Large intestine (tissue), 3 donors: ENCODE measurements at regions not wholly inside any gene's neighbourhood (a gene's known extent, or its start where the extent isn't known, plus 50 kb on each side); places are given as distances from the start of the nearest gene placed in this dataset.

Experiments
- DNase-seq, 2 donors: peaks; one replicate each; pipeline versions ENCODE4 v3.0.0 to v3.0.0-alpha.2; 2013
- H3K27ac ChIP-seq: one replicate; pipeline ENCODE4 v1.5.1; 2013; ENCODE audit warnings: low read length
- H3K27me3 ChIP-seq: 2 replicates; pipeline ENCODE4 v1.6.1; 2013; ENCODE audit warnings: low read length; ENCODE audit not compliant: control insufficient read depth, insufficient read depth
- H3K36me3 ChIP-seq: 2 replicates; pipeline ENCODE4 v1.6.1; 2013; ENCODE audit warnings: low read length; ENCODE audit not compliant: control insufficient read depth, insufficient read depth
- H3K4me1 ChIP-seq: one replicate; pipeline ENCODE4 v1.6.1; 2013; ENCODE audit warnings: low read length; ENCODE audit not compliant: control insufficient read depth, insufficient read depth
- H3K4me3 ChIP-seq: one replicate; pipeline ENCODE4 v1.5.1; 2013; ENCODE audit warnings: low read length
- H3K9me3 ChIP-seq: one replicate; pipeline ENCODE4 v1.6.1; 2013; ENCODE audit warnings: mild to moderate bottlenecking, low read depth, low read length, moderate library complexity; ENCODE audit not compliant: control insufficient read depth
- WGBS: methylation state at CpG from one replicate; pipeline ENCODE4 v1.1.5; 2013; ENCODE audit warnings: low lambda C conversion rate; ENCODE audit not compliant: insufficient coverage; 5-methylcytosine and 5-hydroxymethylcytosine counted together

DNA sequence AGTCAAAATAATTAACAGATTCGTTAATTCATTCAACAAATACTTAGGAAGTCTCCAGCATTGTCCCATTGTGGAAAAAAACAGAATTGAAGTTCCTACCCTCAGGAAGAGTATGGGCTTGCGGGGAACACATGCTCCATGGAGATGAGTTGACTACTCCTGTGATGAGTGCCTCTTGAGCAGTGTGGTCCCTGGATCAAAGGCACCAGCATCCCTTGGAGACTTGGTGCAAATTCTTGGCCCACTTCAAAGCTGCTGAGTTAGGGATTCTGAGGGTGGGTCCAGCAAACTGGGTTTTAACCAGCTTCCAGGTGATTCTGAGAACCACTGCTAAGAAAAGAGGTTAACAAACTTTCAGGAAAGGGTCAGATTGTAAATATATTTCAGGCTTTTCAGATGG, 361.6 kb downstream of the MYCN start:
- no peak overlapping the region for H3K4me3 ChIP-seq
- H3K9me3 ChIP-seq: no peaks in the 10 kb centered on the region
- WGBS: no CpG with 5 or more reads among the region's 2 CpGs
- no peak overlapping the region for H3K27ac ChIP-seq
- DNase-seq: no peak
- H3K36me3 ChIP-seq: no peaks in the 10 kb centered on the region
- H3K4me1 ChIP-seq: peaks cover 9% of the 10 kb centered on the region
- no peaks in the 10 kb centered on the region for H3K27me3 ChIP-seq

DNA sequence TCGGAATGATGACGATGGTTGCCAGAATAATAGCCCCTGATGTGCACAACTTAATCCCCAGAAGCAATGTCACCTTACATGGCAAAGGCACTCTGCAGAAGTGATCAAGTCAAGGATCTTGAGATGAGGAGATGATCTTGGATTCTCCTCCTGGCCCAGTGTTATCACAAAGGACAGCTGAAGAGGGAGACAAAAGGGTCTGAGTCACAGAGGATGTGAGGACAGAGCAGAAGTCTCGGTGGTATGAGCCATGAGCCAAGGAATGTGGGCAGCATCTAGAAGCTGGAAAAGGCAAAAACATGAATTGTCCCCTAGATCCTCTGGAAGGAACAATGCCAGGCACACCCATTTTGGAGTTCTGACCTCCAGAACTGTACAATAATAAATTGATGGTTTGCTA, 358.5 kb downstream of the MYCN start:
- Histone ChIP-seq H3K9me3 (no peaks in the 10 kb centered on the region), H3K36me3 (no peaks in the 10 kb centered on the region), H3K4me1 (peaks cover 4% of the 10 kb centered on the region), H3K27me3 (no peaks in the 10 kb centered on the region), H3K27ac (no peak overlapping the region), H3K4me3 (no peak overlapping the region)
- DNase-seq: no peak
- no CpG with 5 or more reads among the region's 3 CpGs for WGBS

DNA sequence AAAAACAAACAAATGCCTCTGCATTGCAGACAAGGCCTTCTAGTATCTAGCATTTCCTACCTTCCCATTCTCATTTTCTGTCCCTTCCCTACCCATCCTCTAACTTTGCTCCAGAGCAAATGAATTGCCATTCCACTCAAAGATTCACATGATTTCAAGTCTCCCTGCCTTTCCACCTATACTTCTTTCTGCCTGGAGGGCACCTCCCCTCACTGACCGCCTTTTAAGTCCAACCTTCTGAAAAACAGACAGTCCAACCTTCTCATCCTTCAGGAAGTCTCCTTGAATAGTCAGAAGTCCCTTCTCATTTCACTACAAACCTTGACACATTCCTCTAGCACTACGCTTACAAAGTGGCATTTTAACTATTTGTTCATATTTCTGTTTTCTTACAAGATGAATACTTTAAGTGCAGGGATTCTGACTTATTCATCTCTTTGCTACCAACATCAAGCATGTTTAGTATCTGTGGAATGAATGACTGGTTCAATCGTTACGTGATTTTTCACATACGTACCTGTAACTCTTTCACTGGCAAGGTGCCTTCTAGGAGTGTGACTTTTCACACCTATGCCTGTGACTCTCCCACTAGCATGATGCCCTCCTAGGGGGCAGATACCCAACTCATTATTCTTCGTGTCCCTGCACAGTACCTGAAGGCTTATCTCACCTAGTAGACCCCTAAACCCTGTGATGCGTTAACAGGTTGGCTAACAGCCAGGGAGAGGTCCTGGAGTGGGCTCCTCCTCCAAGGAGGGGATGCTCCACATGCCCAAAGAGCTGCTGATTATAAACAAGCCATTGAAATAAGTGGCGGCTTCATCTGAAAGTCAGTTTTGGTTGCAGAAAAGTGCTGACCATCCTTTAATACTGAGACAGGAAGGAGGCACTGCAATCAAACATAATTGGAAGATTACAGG, 356.2 kb downstream of the MYCN start:
- Histone ChIP-seq H3K27me3 (no peaks in the 10 kb centered on the region), H3K4me1 (peaks cover 4% of the 10 kb centered on the region), H3K9me3 (no peaks in the 10 kb centered on the region), H3K4me3 (no peak overlapping the region), H3K27ac (peak overlapping the region; percentile 34), H3K36me3 (no peaks in the 10 kb centered on the region)
- peak in 1 of 2 donors; percentile 21 for DNase-seq
- WGBS: 100% methylated on average over 1 of the region's 8 CpGs

DNA sequence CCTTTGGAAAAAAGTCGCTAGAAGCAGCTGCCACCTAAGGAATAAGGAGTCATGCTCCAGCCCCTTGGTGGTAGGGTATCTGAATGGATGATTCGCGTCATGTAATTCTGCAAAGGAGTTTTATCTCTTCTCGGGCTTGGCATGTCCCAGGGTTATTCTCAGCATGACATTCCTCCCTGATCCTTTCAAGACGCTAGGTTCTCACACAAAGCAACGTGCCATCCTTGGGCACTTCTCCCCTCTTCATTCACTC, 355.6 kb downstream of the MYCN start:
- Histone ChIP-seq H3K27me3 (no peaks in the 10 kb centered on the region), H3K4me1 (peaks cover 4% of the 10 kb centered on the region), H3K27ac (peak overlapping the region; percentile 34), H3K4me3 (no peak overlapping the region), H3K36me3 (no peaks in the 10 kb centered on the region), H3K9me3 (no peaks in the 10 kb centered on the region)
- 60% methylated on average over 2 of the region's 6 CpGs for WGBS
- DNase-seq: no peak

DNA sequence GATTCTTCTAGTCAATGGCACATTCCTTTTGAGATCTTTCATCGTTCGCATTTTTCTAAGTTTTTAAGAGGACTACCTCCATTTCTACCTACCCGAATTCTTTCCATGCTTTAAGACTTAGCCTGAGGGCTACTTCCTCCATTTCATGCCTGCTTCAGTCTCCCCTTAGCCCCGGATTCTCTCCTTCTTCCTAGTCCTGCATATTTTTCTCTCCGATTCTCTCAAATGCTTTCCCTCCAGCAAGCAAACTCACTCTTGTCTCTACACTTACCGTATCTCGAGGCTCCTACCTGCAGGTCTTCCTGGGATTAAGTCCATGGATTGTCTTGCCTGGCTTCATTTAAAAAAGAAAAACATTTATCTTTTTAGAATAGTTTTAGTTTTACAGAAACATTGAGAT, 354.4 kb downstream of the MYCN start:
- Histone ChIP-seq H3K36me3 (no peaks in the 10 kb centered on the region), H3K4me1 (peaks cover 4% of the 10 kb centered on the region), H3K27ac (no peak overlapping the region), H3K9me3 (no peaks in the 10 kb centered on the region), H3K27me3 (no peaks in the 10 kb centered on the region), H3K4me3 (no peak overlapping the region)
- no peak for DNase-seq
- 94% methylated on average over 4 of the region's 7 CpGs for WGBS

DNA sequence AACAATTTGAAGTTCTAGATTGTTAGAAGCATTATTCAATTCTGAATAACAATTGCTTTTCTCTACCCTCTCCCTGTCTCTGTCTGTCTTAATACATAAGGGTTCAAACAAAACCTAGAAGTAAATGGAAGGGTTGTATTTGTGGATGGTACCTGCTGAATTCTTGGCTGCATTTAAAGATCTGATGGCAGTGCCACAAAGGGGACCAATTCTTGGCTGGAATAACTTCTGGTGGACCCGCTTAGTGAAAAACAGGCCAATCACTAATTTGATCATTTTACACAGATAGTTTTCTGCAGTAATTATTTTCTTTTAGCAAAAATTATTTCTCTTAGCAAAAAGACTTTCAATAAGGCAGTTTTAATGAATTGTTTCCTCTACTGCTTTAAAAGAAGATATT, 353.5 kb downstream of the MYCN start:
- WGBS: 100% methylated on average over 1 of the region's 1 CpG
- no peak overlapping the region for H3K27ac ChIP-seq
- no peaks in the 10 kb centered on the region for H3K27me3 ChIP-seq
- DNase-seq: no peak
- H3K4me3 ChIP-seq: no peak overlapping the region
- H3K4me1 ChIP-seq: peaks cover 4% of the 10 kb centered on the region
- no peaks in the 10 kb centered on the region for H3K9me3 ChIP-seq
- H3K36me3 ChIP-seq: no peaks in the 10 kb centered on the region

DNA sequence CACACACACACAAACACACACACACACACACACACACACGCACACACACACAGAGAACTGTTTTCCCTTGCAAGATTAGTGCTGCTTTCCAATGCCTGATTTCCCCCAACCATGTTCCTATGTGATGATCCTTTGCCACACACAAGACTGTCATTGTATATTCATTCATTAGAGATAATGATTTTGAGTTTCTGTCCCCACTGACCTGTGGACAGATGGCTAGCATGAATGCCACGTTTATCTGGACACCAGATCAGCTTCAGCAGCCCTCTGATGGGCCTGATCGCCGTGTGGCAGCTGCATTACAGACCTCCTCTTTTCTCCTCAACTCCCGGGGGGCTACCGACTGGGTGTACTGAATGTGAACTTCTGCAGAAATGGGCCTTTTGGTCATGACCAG, 353.0 kb downstream of the MYCN start:
- H3K4me1 ChIP-seq: peaks cover 4% of the 10 kb centered on the region
- no peak overlapping the region for H3K27ac ChIP-seq
- no peak overlapping the region for H3K4me3 ChIP-seq
- no CpG with 5 or more reads among the region's 6 CpGs for WGBS
- peak in 1 of 2 donors; percentile 14 for DNase-seq
- no peaks in the 10 kb centered on the region for H3K9me3 ChIP-seq
- no peaks in the 10 kb centered on the region for H3K27me3 ChIP-seq
- no peaks in the 10 kb centered on the region for H3K36me3 ChIP-seq

DNA sequence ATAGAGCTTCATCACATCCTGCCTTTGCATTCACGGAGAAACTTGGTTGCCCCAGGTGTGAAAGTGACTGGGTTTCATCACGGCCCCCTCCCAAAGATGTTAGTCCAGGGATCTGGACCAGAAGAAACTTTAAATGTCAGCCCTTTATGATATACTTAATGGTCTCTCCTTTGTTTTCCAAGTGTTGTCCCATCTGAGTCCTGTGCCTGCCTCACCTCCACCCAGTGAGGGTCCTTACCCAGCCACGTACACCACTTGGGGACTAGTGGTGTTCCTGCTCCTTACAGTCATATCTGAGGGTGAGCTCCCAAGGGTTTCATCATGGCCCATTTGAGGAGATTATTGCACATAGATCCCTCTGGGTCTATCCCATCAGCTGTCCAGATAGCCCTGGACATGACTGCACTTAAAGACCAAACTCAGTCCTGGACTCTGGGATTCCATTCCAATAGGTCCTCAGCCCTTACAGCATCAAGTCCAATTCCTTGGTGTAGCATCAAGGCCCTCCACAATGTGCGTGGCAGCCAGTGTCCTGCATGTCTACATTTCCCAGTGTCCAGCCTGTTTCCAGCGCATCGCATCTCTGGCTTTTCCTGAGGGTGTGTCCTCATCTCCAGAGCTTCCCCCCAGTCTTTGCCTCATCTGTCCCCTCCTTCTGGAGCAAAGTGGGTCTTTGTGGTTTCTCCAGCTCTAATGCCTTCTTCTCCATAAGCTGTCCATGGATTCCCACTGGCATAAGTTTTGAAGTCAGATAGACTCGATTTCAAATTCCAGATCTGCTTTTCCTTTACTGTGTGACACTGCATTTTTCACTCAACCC, 351.6 kb downstream of the MYCN start:
- no peak for DNase-seq
- H3K27me3 ChIP-seq: no peaks in the 10 kb centered on the region
- no peaks in the 10 kb centered on the region for H3K9me3 ChIP-seq
- H3K4me1 ChIP-seq: peaks cover 4% of the 10 kb centered on the region
- no peak overlapping the region for H3K27ac ChIP-seq
- WGBS: 100% methylated on average over 1 of the region's 7 CpGs
- H3K36me3 ChIP-seq: no peaks in the 10 kb centered on the region
- no peak overlapping the region for H3K4me3 ChIP-seq

DNA sequence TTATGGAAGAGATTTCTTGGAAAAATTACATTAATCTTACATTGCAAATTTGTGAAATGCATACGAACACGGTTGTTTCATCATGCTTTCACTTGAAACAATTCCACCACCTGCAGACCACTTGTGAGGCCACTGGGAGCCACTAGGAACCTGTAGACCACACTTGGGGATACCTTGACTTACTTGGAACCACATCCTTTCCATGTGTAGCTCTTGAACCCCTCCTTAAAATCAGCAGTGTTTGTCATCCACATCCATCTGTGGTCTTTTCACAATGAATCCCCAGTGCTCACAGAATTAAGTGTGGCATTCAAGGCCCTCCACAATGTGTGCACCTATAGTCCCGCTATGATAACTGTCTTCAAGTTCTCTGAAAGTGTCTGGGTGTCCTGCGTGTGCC, 350.9 kb downstream of the MYCN start:
- DNase-seq: no peak
- H3K9me3 ChIP-seq: no peaks in the 10 kb centered on the region
- WGBS: no CpG with 5 or more reads among the region's 4 CpGs
- H3K27me3 ChIP-seq: no peaks in the 10 kb centered on the region
- H3K36me3 ChIP-seq: no peaks in the 10 kb centered on the region
- peaks cover 4% of the 10 kb centered on the region for H3K4me1 ChIP-seq
- H3K27ac ChIP-seq: no peak overlapping the region
- no peak overlapping the region for H3K4me3 ChIP-seq

DNA sequence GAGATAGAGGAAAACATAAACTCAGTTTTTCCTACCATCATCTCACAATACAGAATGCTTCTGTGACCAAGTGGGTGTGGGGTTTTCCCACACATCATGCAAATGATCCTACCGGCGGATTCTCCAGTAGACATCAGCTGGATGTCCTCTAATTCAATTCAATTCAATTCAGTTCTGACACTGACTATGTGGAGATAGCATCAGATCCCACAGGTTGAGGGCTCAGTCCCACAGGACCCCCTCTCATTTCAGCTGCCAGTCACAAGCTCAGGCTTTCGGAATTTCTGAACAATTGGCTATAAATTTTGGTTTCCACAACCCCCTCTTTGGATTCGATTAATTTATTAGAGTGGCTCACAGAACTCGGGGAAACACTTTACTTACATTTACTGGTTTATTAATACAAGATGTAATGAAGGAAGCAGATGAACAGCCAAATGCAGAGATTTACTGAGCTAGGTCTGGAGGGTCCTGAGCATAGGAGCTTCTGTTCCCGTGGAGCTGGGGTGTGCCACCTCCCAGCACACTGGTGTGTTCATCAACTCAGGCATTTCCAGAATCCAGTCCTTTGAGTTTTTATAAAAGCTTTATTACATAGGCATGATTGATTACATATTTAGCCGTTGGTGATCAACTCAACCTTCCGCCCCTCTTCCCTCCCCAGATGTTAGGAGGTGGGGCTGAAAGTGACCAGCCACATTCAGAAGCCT, 350.1 kb downstream of the MYCN start:
- Histone ChIP-seq H3K36me3 (no peaks in the 10 kb centered on the region), H3K27ac (no peak overlapping the region), H3K27me3 (no peaks in the 10 kb centered on the region), H3K9me3 (no peaks in the 10 kb centered on the region), H3K4me3 (no peak overlapping the region), H3K4me1 (no peaks in the 10 kb centered on the region)
- no CpG with 5 or more reads among the region's 8 CpGs for WGBS
- no peak for DNase-seq
